AG08395 (cell line): ENCODE measurements at regions not wholly inside any gene's neighbourhood (a gene's known extent, or its start where the extent isn't known, plus 50 kb on each side); places are given as distances from the start of the nearest gene placed in this dataset.
"Not testable (repeated sequence)": the region's sequence is repeated elsewhere in the genome, so short reads cannot be mapped to it uniquely, and the experiment has no call there.

ENCODE experiments used
- DNase-seq: peaks from one replicate; pipeline ENCODE4 v3.0.0; 2012; ENCODE audit warnings: mixed read lengths, low spot score

DNA sequence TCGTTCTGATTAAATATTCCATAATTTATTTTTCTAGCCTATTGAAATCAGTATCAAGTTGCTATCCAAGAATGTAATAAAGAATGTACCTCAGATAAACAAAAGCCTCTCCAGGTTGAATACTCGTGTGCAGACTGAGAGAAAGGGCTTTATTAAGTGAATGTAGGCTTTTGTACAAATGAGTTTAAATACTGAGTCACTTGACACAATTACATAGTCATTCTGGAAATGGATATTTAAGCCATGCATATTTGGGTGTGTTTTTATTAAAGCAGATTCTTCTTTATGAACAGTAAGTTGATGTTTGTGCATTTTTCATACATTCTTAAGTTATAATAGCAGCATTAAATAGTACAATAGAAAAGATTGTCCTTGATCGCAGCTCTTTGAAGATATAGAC lies 139.8 kb upstream of the GK2 start:
- DNase-seq, result no peak

DNA sequence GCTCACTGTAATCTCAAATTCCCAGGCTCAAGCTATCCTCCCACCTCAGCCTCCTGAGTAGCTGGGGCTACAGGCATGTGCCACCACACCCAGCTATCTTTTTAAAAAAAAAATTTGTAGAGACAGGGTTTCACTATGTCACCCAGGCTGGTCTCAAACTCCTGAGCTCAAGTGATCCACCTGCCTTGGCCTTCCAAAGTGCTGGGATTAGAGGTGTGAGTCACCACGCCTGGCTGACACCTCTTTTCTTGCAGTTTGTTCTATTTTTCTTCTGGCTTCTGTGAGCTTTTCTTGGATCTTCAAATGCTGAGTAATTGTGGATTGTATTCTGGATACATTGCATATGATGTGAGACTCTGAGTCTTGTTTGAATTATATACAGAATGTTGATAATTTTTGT lies 137.3 kb upstream of the GK2 start:
- DNase-seq, result not testable (repeated sequence)

DNA sequence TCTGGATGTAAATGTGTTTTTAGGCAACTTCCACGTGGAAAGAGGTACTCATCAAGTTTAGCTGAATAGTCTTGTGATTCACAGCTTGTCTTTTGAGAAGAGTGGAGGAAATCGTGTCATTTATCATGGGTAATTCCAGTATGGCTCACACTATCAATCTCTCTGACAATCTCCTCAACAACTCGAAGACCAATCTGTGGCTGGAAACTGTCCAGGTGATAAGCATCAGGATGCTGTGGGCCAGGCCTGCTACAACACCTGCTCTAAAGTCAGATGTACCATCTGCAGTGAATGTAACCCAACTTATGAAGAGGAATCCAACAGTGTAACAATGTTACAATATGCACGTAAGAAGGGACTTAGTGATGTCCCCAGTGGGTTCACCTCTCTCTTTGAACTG lies 132.1 kb upstream of the GK2 start:
- no peak for DNase-seq

DNA sequence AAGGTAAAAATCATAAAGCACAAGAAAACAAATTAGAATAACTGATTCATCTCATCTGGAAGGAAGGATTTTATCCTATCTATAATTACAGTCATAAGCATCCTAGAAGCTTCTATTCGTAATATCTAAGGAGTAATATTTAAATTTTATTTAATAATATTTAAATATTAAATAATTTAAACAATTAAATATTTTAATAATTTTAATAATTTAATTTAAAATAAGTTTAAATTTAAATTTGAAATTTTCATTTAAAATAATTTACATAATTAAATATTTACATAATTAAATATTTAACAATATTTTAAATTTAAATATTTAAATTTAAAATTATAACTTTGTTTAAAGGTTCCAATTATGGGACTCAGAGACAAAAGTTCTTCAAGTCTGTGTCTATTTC lies 127.5 kb upstream of the GK2 start:
- no peak for DNase-seq

DNA sequence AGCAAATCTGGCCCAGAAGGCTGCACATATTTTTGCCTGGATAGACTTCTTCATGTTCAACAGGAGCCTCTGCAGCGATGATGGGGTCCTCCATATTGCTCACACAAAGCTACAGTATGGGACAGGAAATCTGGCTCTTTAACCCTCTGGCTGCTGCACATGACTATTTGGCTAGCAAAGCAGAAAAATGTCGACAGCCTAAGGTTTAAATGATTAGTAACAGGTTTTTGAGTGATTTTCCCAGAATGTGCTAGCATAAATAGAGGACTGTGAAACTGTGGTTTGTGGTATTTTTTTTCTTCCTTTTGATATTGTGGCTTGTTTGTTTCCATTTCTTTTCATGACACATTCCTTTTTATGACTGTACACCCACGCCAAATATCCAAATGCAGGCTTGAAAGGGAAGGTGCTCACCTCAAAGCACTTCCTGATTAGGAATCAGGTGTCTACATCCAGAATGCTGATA lies 120.2 kb upstream of the GK2 start:
- no peak for DNase-seq

DNA sequence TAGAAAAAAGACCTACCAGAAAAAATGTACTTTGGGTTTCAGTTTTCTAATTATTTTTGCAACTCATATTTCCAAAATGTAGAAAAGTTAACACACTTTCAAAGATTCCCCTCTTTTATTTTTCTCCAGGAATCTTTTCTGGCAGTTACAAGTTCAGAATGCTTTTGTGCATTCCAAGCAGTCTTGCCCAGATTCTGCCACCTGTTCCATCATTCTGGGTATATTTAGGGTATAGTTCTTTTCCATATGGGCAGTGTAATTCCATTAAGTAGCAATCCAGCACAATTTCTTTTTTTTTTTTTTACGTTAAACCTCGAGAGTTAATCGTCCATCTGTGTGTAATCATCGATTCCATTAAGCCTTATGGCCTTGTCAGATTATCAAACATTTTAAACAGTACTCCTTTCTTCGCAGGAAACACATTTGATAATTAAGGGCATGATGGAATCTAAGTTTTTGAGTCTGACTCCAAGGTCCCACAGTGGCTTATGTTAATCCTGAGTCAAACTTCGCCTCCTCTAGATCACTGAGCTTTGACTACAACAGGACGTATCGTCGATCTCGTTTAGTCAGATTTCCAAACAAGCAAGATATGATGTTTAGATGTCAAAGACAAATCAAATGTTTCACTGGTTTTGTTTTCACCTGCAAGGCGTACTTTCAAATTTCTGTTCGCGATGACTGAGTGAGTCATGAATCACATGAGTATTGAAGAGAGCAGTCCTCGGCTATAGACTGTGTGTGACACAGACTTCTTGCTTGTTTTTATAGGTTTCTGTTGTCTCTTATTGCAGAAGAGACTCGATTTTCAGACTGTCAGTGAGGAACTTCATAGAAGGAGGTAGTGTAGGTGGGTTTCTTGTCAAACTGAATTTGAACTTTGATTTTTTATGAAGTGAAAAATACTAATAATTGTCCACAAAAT lies 118.9 kb upstream of the GK2 start:
- no peak for DNase-seq

DNA sequence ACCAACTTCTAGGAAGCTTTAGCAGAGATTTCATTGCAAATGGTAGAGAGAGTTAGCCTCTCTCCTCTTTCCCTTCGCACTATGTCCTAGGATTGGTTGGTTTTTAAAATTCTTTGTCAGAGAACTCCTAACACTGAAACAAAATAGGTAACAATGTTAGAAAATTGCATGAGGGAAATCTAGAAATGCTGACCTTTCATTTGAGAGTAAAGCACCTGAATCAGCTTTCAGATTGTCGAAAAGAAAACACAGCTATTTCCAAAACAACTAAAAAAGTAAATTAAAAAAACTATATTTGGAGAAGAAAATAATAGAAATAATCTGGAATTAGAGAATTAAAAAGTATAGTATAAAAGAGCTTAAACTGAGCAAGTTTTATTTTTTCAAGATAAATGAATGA lies 108.1 kb upstream of the GK2 start:
- no peak for DNase-seq

DNA sequence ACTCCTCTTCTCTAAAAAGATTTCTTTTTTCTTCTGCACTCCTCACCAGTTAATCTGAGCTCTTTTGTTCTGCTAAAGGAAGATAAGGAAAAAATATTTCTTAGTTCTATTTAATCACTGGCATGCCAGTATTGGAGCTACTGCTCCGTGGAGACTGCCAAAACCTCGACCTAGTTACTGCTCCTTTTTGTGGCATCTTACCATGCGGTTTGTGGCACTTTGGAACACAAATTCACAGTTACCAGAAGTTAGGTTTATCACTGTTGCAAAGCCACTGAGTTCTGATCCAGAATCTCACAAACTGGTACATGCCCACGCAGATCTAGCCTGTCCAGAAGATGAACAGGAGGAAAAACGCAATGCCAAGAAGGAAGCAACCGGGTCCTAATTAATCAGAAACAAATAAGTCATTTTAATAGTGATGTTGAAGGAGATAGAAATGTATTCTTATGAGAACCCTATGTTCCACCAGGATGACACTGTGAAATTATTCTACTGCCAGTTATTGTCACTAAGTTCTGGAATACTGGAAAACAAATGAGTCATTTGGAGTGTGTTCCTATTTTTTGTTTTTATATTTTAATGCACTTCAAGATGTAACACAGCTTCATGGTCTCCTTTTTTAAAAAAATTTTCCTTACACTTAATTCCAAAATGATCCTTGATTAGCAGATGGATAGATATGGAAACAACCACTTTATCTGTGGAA lies 106.7 kb upstream of the GK2 start:
- no peak for DNase-seq

DNA sequence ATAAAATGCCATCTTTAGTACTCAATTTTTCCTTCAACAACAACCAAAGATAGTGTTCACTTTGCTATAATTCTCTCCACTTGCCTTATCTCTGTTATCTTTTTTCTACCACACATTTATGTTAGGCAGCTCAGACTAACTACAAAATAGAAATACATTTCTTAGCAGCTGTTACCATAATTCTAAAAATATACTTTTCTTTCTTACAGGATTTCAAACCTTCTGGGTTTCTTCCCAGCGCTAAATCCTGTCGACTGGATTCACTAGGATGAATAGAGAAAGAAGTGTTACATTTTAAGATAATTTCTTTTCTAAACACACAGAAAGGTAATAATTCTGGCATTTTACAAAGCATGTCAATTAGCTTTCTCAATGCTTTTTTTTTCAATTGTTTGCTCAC lies 105.5 kb upstream of the GK2 start:
- no peak for DNase-seq

DNA sequence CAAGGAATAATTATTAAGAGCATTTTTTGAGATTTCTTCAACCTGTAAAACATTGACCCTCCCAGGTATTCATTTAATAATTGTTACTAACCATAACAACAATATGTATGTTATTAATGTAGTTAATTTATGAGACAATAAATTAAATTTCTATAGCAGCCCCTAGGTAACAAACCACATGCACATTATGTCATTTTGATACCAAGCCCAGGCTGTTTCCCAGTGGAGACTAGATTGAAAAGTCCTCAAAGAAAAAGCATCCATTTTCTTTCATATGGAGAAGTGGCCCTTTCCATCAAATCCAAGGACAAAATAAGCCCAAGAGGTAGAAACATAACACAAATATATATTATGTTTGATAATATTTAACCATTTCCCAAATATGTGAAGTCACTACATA lies 104.3 kb upstream of the GK2 start:
- no peak for DNase-seq

DNA sequence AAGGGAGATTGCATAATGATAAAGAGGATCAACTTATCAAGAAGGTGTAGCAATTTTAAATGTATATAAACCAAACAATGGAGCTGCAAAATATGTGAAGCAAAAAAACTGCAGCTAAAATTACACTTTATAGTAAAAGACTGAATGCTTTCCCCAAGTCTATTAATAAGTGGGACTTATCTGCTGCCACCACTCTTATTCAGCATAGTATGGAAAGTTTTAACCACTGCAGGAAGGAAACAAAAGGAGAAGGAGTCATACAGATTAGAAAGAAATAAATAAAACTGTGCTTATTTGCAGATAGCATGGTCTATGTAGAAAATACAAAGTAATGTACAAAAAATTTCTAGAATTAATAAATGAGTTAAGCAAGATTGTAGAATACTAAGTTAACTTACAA lies 94.1 kb upstream of the GK2 start:
- no peak for DNase-seq

DNA sequence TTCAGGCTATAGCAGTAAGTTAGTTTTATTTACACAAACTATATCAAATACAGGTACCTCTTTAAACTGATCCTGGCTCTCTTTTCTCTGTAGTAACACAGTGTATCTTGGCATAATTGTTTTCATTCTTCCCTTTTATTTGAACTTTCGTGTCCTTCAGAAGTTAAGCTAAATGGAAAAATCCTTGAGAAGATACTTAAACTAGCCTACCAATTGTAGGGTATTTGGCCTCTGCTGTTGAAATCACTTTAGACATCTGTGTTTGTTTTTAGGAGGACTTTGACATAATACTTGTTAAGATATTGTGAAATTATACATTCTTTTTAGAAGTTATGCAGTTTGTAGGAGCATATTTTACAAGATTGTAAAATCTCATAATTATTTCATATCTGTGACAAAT lies 90.3 kb upstream of the GK2 start:
- peak; percentile 6 for DNase-seq

DNA sequence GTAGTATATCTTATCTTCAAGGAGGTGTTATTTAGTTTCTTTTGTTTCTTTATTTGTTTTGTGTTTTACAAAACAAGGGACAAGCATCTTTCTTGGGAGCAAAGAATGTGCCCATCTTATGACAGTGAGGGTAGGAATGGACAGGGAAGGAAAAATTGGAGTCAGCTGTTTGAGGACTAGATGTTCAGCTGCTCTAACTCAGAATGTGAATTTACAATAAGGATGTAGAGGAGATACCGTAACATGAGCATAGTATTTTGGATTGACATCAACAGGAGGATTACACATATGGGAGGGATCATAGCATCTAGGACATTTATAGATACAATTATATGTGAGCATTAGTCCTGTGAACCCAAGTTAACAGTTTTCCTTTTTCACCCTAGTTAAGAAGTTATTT lies 89.0 kb upstream of the GK2 start:
- no peak for DNase-seq

DNA sequence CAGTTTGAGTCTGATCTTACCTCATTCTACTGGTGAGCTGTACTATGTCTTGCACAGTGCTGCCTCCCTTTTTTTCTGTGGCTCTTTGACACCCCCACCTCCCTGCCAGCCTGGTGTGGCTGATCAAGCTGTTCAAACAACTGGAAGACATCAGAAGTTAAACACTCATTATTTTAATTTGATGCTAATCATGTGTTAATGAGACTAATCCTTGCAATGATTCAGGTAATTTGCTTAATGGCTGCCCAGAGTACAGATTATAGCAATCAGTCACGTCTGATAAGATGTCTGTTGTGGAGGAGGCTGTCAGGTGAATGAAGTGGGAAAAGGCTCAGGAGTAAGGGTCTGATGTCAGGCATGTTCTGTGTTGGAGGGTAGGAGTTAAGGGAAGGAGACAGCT lies 87.4 kb upstream of the GK2 start:
- DNase-seq, result no peak

DNA sequence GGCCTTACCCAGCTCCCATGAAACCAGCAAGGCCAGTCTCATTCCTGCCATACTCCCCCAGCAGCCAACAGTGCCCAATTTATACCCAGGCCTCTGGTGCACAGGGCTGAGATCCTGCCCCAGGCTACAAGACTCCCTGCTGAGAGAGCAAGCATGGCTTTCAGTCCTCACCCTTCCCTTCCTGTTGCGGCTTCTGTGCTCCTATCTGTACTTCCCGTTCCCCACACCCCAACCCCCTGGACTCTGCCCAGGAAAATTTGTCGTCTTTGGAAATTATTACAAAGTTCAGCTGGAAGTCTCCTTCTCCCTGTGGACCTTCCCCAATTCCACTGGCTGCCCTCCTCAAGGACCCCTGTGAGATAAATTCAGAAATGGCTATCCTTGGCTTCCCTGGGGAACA lies 84.1 kb upstream of the GK2 start:
- no peak for DNase-seq

DNA sequence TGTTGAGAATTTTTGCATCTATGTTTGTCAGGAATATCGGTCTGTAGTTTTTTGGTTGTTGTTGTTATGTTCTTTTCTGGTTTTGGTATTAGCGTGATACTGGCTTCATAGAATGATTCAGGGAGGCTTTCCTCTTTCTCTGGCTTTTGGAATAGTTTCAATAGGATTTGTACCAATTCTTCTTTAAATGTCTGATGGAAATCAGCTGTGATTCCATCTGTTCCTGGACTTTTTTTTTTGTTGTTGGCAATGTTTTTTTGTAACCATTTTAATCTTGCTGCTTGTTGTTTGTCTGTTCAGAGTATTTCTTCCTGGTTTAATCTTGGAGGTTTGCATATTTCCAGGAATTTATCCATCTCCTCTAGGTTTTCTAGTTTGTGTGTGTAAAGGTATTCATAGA lies 81.5 kb upstream of the GK2 start:
- no peak for DNase-seq

DNA sequence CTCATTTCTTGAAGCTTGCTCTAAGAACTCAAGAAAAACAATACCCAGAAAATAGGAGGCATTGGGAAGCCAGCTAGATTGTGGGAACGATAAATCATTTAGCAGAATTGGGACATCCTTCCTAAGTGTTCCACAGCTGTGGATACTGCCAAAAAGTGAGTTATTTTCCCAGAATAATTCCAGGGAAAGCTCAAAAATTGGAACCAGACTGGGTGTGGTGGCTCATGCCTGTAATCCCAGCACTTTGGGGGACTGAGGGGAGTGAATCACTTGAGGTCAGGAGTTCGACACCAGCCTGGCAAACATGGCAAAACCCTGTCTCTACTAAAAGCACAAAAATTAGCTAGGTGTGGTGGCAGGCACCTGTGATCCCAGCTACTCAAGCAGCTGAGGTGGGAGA lies 68.2 kb upstream of the GK2 start:
- no peak for DNase-seq

DNA sequence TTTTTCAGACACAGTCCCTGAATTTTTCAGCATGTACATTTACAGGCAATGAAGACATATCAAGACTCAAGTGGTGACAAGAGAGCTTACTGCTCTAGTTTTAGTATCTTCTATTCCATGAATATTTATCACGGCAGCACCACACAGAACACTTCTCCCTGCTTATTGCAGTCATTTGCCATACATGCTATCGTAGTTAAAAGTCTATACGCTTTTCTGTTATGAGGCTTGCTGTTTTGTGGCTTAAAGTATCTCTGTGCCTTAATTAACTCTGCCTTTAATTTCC lies 65.4 kb upstream of the GK2 start:
- DNase-seq, result no peak

DNA sequence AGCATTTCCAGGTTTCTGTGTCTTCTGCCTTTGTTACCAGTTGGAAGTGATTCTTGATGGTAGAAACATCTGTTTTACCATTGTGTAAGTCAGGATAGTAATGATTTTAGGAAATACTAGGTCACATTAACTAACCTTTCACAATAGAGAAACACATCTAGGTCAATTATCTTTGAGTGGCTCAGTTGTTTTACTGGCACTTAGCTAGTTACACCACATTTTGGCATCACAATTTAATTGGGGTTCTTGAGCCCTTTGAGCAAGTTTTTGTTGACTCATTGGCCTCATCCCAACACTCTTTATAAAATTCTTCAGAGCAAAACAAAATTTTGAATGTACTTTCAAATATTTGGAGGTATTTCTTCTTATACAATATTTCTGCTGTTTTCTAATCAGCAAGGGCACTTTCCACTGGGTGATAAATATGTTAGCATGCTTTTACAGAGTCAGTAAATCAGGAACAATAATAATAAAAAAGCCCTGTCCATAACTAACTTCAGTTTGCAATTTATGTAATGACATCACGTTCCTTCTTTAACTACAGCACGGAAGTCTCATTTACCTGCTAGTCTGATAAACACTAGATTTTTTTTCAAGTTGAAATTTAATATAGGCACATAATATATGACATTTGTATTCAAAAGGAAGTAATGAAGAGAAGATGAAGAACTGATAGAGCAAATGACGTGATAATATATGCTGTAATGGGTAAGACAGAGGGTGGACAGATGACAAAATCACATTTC lies 64.8 kb upstream of the GK2 start:
- DNase-seq, result no peak

DNA sequence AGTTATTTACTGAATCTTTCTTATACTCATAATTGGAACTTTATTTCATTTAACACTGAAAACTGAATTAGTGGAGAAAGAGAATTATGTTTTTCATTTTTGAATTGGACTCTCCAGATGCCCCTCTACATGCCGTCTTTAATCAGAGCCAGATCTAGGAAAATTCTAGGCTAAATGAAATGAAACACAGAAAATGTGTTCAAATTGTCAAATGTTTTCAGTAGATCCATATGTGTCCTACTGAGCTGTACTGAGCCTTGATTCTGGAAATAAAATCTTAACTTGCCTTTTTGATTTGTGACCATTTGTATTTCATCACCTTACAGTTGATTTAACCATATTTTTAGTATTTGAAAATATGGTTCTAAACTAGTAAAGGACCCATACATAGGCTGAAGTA lies 64.0 kb upstream of the GK2 start:
- no peak for DNase-seq

DNA sequence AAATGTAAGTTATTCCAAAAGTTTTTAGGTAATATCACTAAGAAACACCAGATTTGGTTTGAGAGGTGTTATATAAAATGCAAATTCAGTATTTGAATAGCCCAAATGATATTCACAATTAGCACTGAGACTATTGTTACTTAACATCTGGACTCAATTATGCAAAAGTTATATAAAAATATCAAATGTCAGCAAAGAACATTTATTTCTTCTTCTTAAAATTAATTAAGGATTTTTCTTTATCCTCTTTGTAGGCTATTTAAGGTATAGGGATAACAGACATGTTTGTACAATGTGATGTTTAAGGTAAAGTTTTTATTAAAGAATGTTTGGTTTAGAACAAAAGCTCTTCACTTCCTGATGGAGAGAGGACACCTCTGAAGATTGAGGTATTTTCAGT lies 63.3 kb upstream of the GK2 start:
- no peak for DNase-seq

DNA sequence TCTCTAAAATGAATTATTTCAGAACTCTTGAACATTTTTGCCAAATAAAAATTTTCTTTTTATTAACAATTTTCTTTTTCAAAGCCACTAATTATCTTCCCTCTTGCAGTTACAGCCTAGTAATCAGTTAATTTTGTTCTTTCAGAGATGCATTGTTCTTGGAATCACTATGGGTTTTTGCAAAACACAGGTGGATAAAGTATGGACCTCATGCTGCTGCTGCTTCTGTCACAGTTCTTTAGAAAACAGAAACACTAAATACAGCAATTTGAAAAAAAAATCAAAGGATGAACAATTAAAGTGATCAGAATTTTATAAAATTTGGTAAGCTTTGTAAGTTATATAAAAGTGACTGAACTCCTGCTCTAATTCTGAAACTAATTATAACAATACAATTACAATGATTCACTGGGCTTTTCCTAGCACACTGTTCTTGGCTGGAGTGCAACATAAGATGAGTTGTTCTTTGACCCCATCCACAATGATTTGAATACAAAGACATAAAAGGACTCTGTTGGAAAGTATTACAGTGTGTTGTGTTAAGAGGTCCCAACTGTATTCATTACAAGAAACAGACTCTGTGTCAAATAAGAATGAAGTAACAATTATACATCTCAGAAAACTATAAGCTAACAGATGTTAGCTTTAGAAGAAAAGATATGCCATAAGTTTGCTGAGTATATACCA lies 59.4 kb upstream of the GK2 start:
- DNase-seq, result peak; percentile 2

DNA sequence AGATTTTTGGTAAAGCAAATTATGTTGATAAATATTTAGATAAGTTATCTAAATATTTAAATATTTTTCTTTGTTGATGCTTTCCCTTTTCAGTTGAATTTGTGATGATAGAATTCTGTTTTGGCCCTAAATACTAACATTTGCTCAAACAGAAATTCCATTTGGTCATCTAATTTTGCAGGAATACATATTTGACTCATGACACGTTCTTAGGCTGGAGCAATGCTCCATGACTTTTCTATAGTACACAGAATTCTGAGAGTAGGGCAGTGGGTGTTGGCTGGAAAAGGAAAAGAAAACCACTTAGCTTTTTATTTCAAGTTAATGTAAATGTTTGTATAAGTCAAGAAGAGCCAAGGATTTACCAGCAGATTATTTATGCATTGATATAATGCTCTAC lies 58.6 kb upstream of the GK2 start:
- no peak for DNase-seq
